NB4 (cell line): ENCODE measurements at regions not wholly inside any gene's neighbourhood (a gene's known extent, or its start where the extent isn't known, plus 50 kb on each side); places are given as distances from the start of the nearest gene placed in this dataset.

Experiments
- DNase-seq: peaks from one replicate; pipeline ENCODE4 v3.0.0; 2010; ENCODE audit warnings: low read depth
- H3K4me3 ChIP-seq: one replicate; pipeline ENCODE4 v1.5.1; 2011; ENCODE audit warnings: mild to moderate bottlenecking, low read depth, low read length, moderate library complexity
- CTCF ChIP-seq: IDR thresholded peaks from one replicate; pipeline ENCODE4 v1.5.1; 2012; ENCODE audit warnings: low read depth, low read length
- MAX ChIP-seq: IDR thresholded peaks from 2 replicates; pipeline ENCODE4 v1.6.1; 2011; ENCODE audit warnings: low read depth, low read length
- MYC ChIP-seq: IDR thresholded peaks from 2 replicates; pipeline ENCODE4 v1.6.1; 2011; ENCODE audit warnings: low read depth, low read length
- POLR2A ChIP-seq: IDR thresholded peaks from 2 replicates; pipeline ENCODE4 v1.6.1; 2011; ENCODE audit warnings: mild to moderate bottlenecking; ENCODE audit not compliant: insufficient read length; ENCODE audit errors: extremely low read depth

GRCh38 chr4:178453057-178453456, 1010.8 kb upstream of the AGA start:
- H3K4me3 ChIP-seq = no peak overlapping the region
- DNase-seq = no peak
- no peak for TF ChIP-seq MAX
- TF ChIP-seq MYC = no peak
- TF ChIP-seq POLR2A = no peak
- no peak for TF ChIP-seq CTCF

GRCh38 chr4:178457286-178457685, 1015.0 kb upstream of the AGA start:
- H3K4me3 ChIP-seq = no peak overlapping the region
- no peak for DNase-seq
- no peak for TF ChIP-seq POLR2A

- TF ChIP-seq MAX (no peak), MYC (no peak), POLR2A (no peak), CTCF (no peak)
- no peak for DNase-seq
- no peak overlapping the region for H3K4me3 ChIP-seq
Observed at GRCh38 chr4:178462710-178463109, 1020.5 kb upstream of the AGA start.

- no peak for DNase-seq
- TF ChIP-seq POLR2A = no peak
- no peak for TF ChIP-seq MYC
- no peak for TF ChIP-seq MAX
- no peak for TF ChIP-seq CTCF
Observed at GRCh38 chr4:178463747-178464146, 1021.5 kb upstream of the AGA start.

GRCh38 chr4:178470996-178471784, 1029.0 kb upstream of the AGA start:
- no peak for DNase-seq
- H3K4me3 ChIP-seq = no peak overlapping the region
- TF ChIP-seq POLR2A (no peak), CTCF (no peak), MYC (no peak), MAX (no peak)

More at GRCh38 chr4:178463747-178464146, 1021.5 kb upstream of the AGA start:
- no peak overlapping the region for H3K4me3 ChIP-seq

- no peak overlapping the region for H3K4me3 ChIP-seq
- DNase-seq = no peak
- no peak for TF ChIP-seq MAX
- no peak for TF ChIP-seq POLR2A
- TF ChIP-seq MYC = no peak
- TF ChIP-seq CTCF = no peak
Observed at GRCh38 chr4:178471994-178472393, 1029.8 kb upstream of the AGA start.
